Activated naive CD4-positive, alpha-beta T cell treated with anti-CD3 and anti-CD28 coated beads, Interleukin-2, amount 10 ng/mL, durations not matched to agents 7 days and 5 days (primary cell): ENCODE measurements at regions not wholly inside any gene's neighbourhood (a gene's known extent, or its start where the extent isn't known, plus 50 kb on each side); places are given as distances from the start of the nearest gene placed in this dataset.

Experiments
- CTCF ChIA-PET: fragments of 350-600 bp; sonication (Branson Sonifier 250); formaldehyde crosslinking; loops from one replicate; lab custom pipeline; 2021; ENCODE audit warnings: antibody characterized with exemption; lab: Charles Lee
- DNase-seq: peaks from one replicate; pipeline ENCODE4 v3.0.0-alpha.2; 2020
- H3K27ac Mint-ChIP-seq: one replicate; pipeline ENCODE4 v1.8.0; 2021; ENCODE audit warnings: mild to moderate bottlenecking, moderate library complexity, mixed read lengths
- H3K27me3 Mint-ChIP-seq: one replicate; pipeline ENCODE4 v1.8.0; 2021; ENCODE audit warnings: mild to moderate bottlenecking, mixed read lengths
- H3K36me3 Mint-ChIP-seq: one replicate; pipeline ENCODE4 v1.8.0; 2021; ENCODE audit warnings: mixed read lengths
- H3K4me1 Mint-ChIP-seq: one replicate; pipeline ENCODE4 v1.8.0; 2021; ENCODE audit warnings: mixed read lengths
- H3K4me3 Mint-ChIP-seq: one replicate; pipeline ENCODE4 v1.8.0; 2021; ENCODE audit warnings: mild to moderate bottlenecking, moderate library complexity, mixed read lengths
- H3K9me3 Mint-ChIP-seq: one replicate; pipeline ENCODE4 v1.8.0; 2021; ENCODE audit warnings: mixed read lengths

- no peak overlapping the region for H3K27ac Mint-ChIP-seq
- no peaks in the 10 kb centered on the region for H3K27me3 Mint-ChIP-seq
- CTCF ChIA-PET: no interaction called here
- no peak overlapping the region for H3K4me3 Mint-ChIP-seq
- H3K36me3 Mint-ChIP-seq: no peaks in the 10 kb centered on the region
- DNase-seq: no peak
- H3K9me3 Mint-ChIP-seq: no peaks in the 10 kb centered on the region
- no peaks in the 10 kb centered on the region for H3K4me1 Mint-ChIP-seq
These were observed 787.9 kb upstream of the FANCL start for GRCh38 chr2:59029058-59029457.

- no peaks in the 10 kb centered on the region for H3K9me3 Mint-ChIP-seq
- no peak overlapping the region for H3K4me3 Mint-ChIP-seq
- H3K36me3 Mint-ChIP-seq: no peaks in the 10 kb centered on the region
- no peak for DNase-seq
- H3K27me3 Mint-ChIP-seq: no peaks in the 10 kb centered on the region
- no peaks in the 10 kb centered on the region for H3K4me1 Mint-ChIP-seq
- no peak overlapping the region for H3K27ac Mint-ChIP-seq
- CTCF ChIA-PET: no interaction called here
These were observed 786.2 kb upstream of the FANCL start for GRCh38 chr2:59027320-59027719.

DNA sequence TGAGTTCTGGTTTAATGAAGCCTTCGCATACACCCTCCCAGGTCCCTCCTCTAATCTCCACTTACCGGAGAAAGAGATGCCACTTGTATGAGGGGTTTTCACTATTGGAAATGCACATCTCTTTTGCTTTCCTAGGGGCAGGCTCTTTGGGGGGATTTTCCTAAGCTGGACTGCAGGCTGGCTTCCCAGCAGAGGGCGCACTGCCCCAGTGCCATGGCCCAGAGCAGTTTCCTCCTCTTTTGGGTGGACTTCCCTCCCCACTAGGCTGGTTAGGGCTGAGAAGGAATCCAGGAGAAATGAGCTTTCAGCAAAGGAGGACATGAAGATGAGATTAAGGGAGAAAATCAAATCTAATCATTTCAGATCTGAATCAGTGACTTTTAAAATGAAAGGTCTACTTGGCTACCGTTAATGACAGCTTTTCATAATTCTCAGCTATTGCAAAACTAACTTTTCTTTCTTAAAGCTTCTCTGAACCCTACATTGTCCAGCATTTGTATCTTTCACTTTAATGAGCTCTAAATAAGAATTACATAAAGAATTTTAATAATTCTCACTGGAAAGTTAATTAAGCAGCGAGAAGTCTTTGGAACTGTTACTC lies 784.1 kb upstream of the FANCL start:
- Mint-ChIP-seq H3K27me3 (no peaks in the 10 kb centered on the region), H3K36me3 (no peaks in the 10 kb centered on the region), H3K4me3 (no peak overlapping the region), H3K27ac (no peak overlapping the region), H3K9me3 (no peaks in the 10 kb centered on the region), H3K4me1 (no peaks in the 10 kb centered on the region)
- peak; percentile 21 for DNase-seq
- CTCF ChIA-PET: interaction anchor here (0.8 to 3.1 kb wide), 5 partner anchors 10 to 1556 kb away, joined by 3 to 11 read pairs (median 3); no protein-coding TSS in a partner anchor

- H3K36me3 Mint-ChIP-seq: no peaks in the 10 kb centered on the region
- CTCF ChIA-PET: no interaction called here
- no peaks in the 10 kb centered on the region for H3K4me1 Mint-ChIP-seq
These were observed 780.7 kb upstream of the FANCL start for GRCh38 chr2:59021786-59022185.

DNA sequence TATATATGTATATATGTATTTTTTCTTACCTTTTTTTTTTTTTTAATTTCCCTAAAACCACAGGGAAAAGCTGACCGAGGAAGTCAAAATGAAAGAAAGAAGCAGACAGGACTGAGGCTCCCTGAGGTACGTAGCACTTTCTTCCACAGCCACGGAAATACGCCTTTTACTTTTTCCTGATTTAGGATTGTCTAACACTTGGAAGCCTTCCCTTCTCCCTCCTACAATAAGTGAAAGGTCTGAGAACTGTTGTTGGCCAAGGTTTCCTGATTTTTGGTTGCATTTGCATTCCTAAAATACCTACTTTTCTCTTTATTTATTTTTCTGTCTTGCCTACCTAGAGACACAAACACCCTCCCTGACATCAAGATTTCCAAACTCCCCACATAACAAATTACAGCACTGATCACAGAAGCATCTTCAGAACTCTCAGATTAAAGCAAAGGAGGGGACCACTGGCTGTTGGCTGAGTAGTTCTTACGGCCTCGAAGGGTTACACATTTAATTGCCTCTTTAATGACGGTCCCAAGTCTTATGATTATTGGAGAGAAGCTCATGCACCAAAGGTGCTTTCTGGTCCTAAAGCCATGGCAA lies 778.5 kb upstream of the FANCL start:
- Mint-ChIP-seq H3K27ac (no peak overlapping the region), H3K9me3 (no peaks in the 10 kb centered on the region), H3K27me3 (no peaks in the 10 kb centered on the region), H3K4me3 (no peak overlapping the region), H3K4me1 (no peaks in the 10 kb centered on the region), H3K36me3 (no peaks in the 10 kb centered on the region)
- CTCF ChIA-PET: no interaction called here
- DNase-seq: no peak

More at GRCh38 chr2:59021786-59022185, 780.7 kb upstream of the FANCL start:
- H3K27ac Mint-ChIP-seq: no peak overlapping the region
- H3K9me3 Mint-ChIP-seq: no peaks in the 10 kb centered on the region
- no peaks in the 10 kb centered on the region for H3K27me3 Mint-ChIP-seq
- DNase-seq: no peak
- no peak overlapping the region for H3K4me3 Mint-ChIP-seq

- Mint-ChIP-seq H3K27me3 (no peaks in the 10 kb centered on the region), H3K4me3 (no peak overlapping the region)
- CTCF ChIA-PET: no interaction called here
These were observed 777.6 kb upstream of the FANCL start for GRCh38 chr2:59018737-59019136.

DNA sequence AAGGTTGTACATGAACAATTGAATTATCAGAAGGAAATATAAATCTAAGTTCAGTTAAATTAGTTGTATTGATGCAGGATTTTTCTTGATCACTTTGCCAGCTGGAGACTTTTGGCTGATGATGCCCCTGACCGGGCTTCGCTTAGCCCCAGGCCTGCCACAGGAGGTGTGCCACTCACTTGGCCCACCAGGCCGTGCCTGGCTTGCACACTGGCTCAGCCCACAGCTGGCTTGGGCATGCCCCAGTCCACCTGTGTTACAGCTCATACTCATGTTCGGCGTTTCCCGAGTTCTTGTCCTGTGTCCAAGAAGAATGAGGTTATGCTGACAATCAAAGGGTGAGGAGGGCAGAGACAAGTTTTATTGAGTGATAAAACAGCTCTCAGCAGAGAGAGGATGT lies 773.9 kb upstream of the FANCL start:
- CTCF ChIA-PET: interaction anchor here (0.5 kb wide), 1 partner anchor 9 kb away, joined by 4 read pairs; no protein-coding TSS in a partner anchor
- Mint-ChIP-seq H3K4me3 (no peak overlapping the region), H3K4me1 (no peaks in the 10 kb centered on the region), H3K9me3 (no peaks in the 10 kb centered on the region), H3K27me3 (no peaks in the 10 kb centered on the region), H3K36me3 (no peaks in the 10 kb centered on the region), H3K27ac (no peak overlapping the region)
- no peak for DNase-seq

More at GRCh38 chr2:59018737-59019136, 777.6 kb upstream of the FANCL start:
- Mint-ChIP-seq H3K9me3 (no peaks in the 10 kb centered on the region), H3K36me3 (no peaks in the 10 kb centered on the region), H3K27ac (no peak overlapping the region), H3K4me1 (no peaks in the 10 kb centered on the region)
- no peak for DNase-seq

- no peaks in the 10 kb centered on the region for H3K4me1 Mint-ChIP-seq
- H3K27ac Mint-ChIP-seq: no peak overlapping the region
- no peaks in the 10 kb centered on the region for H3K27me3 Mint-ChIP-seq
- no peak overlapping the region for H3K4me3 Mint-ChIP-seq
- no peak for DNase-seq
- no peaks in the 10 kb centered on the region for H3K9me3 Mint-ChIP-seq
- CTCF ChIA-PET: interaction anchor here (1.2 kb wide), 1 partner anchor 13 kb away, joined by 3 read pairs; no protein-coding TSS in a partner anchor
- no peaks in the 10 kb centered on the region for H3K36me3 Mint-ChIP-seq
These were observed 771.8 kb upstream of the FANCL start for GRCh38 chr2:59012971-59013370.

DNA sequence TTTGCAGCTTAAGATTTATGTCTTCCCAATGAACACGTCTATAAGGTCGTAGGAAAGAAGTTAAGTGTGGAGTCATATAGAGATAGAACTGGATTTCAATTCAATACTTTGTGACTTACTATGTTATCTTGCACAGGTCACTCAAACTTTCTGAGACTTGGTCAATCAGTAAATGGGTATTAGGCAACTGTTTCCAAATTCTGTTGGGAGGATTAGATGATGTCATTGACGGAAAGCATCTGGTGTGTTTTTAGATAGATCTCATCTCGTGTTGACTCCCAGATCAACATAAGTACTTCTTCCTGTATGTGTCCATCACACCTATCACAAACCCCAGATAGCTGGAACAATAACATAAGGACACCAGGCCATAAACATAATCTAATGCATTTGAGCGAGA lies 771.1 kb upstream of the FANCL start:
- CTCF ChIA-PET: interaction anchor here (1.2 kb wide), 1 partner anchor 14 kb away, joined by 3 read pairs; no protein-coding TSS in a partner anchor
- Mint-ChIP-seq H3K9me3 (no peaks in the 10 kb centered on the region), H3K27me3 (no peaks in the 10 kb centered on the region), H3K4me1 (no peaks in the 10 kb centered on the region), H3K27ac (no peak overlapping the region), H3K4me3 (no peak overlapping the region), H3K36me3 (no peaks in the 10 kb centered on the region)
- DNase-seq: no peak

GRCh38 chr2:59008950-59009349 lies 767.8 kb upstream of the FANCL start:
- Mint-ChIP-seq H3K36me3 (no peaks in the 10 kb centered on the region), H3K4me1 (no peaks in the 10 kb centered on the region), H3K27me3 (no peaks in the 10 kb centered on the region), H3K4me3 (no peak overlapping the region), H3K9me3 (no peaks in the 10 kb centered on the region), H3K27ac (no peak overlapping the region)
- no peak for DNase-seq
- CTCF ChIA-PET: no interaction called here

- H3K36me3 Mint-ChIP-seq: no peaks in the 10 kb centered on the region
- no peaks in the 10 kb centered on the region for H3K9me3 Mint-ChIP-seq
- no peak for DNase-seq
- H3K27me3 Mint-ChIP-seq: no peaks in the 10 kb centered on the region
- no peak overlapping the region for H3K27ac Mint-ChIP-seq
- CTCF ChIA-PET: no interaction called here
- H3K4me3 Mint-ChIP-seq: no peak overlapping the region
- no peaks in the 10 kb centered on the region for H3K4me1 Mint-ChIP-seq
These were observed 764.9 kb upstream of the FANCL start for GRCh38 chr2:59005836-59006615.

DNA sequence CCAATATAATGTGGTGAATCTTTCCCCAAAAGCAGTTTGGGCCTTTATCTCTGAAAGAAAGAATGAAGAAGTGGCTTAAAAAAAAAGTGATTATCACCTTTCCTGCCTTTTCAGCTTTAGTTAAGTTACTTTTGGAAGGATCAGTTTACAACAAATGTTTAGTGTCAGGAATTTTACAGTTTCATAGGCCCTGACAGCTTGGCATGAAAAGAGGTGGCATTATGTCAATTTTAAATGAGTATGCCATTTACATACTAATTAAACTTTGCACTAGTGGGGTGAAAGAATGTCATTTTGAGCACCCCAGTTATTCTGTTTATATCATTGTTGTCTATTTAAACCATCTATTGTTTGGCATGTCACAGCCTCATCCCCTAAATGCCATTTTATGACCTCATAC lies 763.5 kb upstream of the FANCL start:
- no peaks in the 10 kb centered on the region for H3K36me3 Mint-ChIP-seq
- CTCF ChIA-PET: no interaction called here

DNA sequence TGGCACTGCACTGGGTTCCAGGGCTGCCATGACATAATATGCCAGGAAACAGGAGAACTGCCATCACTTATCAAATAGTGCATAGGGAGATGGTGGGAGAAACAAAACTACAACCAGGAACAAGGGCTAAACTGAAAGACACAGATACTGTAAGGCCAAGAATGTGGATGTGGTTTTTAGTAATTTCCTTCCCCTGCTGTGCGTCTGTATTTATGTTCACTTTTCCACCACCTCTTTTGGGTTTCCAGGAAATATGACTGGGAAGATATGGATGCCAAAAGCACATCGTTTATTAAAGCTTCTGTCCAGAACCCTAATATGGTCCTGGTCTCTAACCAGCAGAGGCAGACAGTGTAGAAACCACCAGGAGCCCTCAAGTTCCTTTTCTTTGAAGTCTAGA lies 759.7 kb upstream of the FANCL start:
- no peak overlapping the region for H3K27ac Mint-ChIP-seq
- CTCF ChIA-PET: no interaction called here
- DNase-seq: no peak
- no peaks in the 10 kb centered on the region for H3K4me1 Mint-ChIP-seq
- no peaks in the 10 kb centered on the region for H3K9me3 Mint-ChIP-seq
- H3K36me3 Mint-ChIP-seq: no peaks in the 10 kb centered on the region
- H3K27me3 Mint-ChIP-seq: no peaks in the 10 kb centered on the region
- H3K4me3 Mint-ChIP-seq: no peak overlapping the region

More for the DNA sequence above, 763.5 kb upstream of the FANCL start:
- no peaks in the 10 kb centered on the region for H3K27me3 Mint-ChIP-seq
- H3K9me3 Mint-ChIP-seq: no peaks in the 10 kb centered on the region
- no peaks in the 10 kb centered on the region for H3K4me1 Mint-ChIP-seq
- DNase-seq: no peak
- no peak overlapping the region for H3K27ac Mint-ChIP-seq
- no peak overlapping the region for H3K4me3 Mint-ChIP-seq

DNA sequence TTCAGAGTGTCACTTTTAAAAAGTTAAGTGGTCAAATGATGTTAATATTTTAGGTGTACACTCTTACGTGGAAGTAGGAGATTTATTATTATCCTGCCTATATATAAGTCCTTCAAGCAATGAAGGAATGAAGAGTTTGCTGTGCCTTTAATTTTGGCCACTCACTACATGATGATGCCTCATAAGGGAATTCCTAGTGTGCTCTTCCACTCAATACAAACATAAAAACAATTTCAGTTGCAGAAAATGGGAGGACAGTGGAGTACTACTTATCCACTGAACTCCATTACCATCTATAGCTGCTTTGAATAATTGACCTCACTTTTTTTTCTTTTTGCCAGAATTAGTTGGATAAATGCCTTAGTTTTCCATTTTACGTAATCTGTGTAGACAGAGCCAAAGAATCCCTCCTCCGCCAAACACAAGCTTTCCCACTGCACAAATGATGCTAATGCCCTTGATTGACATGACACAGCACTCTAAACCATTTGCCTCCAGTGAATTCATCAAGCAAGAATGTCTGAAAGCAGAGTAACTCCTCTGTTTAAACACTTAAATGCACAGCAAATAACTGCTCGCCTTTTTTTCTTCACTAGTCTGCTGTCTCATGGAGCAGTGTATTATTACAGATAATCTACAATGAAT lies 751.1 kb upstream of the FANCL start:
- Mint-ChIP-seq H3K27me3 (no peaks in the 10 kb centered on the region), H3K9me3 (no peaks in the 10 kb centered on the region), H3K36me3 (no peaks in the 10 kb centered on the region), H3K4me1 (no peaks in the 10 kb centered on the region), H3K4me3 (no peak overlapping the region), H3K27ac (no peak overlapping the region)
- CTCF ChIA-PET: no interaction called here
- DNase-seq: no peak
